ENCODE measurements at regions not wholly inside any gene's neighbourhood (a gene's known extent, or its start where the extent isn't known, plus 50 kb on each side); places are given as distances from the start of the nearest gene placed in this dataset.

GRCh38 chr17:73707358-73707757, 63.1 kb upstream of the SDK2 start:
- no peak overlapping the region for H3K4me3 ChIP-seq (ENCODE audit: low read depth, low read length)
- H3K27ac ChIP-seq (ENCODE audit: low read depth, low read length), result no peak overlapping the region
- H3K9me3 ChIP-seq (ENCODE audit: control insufficient read depth, insufficient read depth, low read depth, low read length), result 0 out of 2 replicates have a peak, but pooled peaks cover 3% of the 10 kb centered on the region
- no peaks in the 10 kb centered on the region for H3K36me3 ChIP-seq (ENCODE audit: control insufficient read depth, insufficient read depth, low read length)
- H3K9ac ChIP-seq (ENCODE audit: low read length), result no peak overlapping the region
- 0 out of 2 replicates have a peak, but pooled peaks cover 3% of the 10 kb centered on the region for H3K4me1 ChIP-seq (ENCODE audit: control insufficient read depth, insufficient read depth, low read length)
- peaks cover 16% of the 10 kb centered on the region for H3K27me3 ChIP-seq (ENCODE audit: control insufficient read depth, insufficient read depth, low read length)

GRCh38 chr17:73710095-73710592, 65.9 kb upstream of the SDK2 start:
- Histone ChIP-seq H3K9ac (ENCODE audit: low read length) (no peak overlapping the region), H3K4me3 (ENCODE audit: low read depth, low read length) (no peak overlapping the region), H3K27ac (ENCODE audit: low read depth, low read length) (no peak overlapping the region), H3K9me3 (ENCODE audit: control insufficient read depth, insufficient read depth, low read depth, low read length) (0 out of 2 replicates have a peak, but pooled peaks cover 3% of the 10 kb centered on the region), H3K27me3 (ENCODE audit: control insufficient read depth, insufficient read depth, low read length) (peaks cover 22% of the 10 kb centered on the region), H3K36me3 (ENCODE audit: control insufficient read depth, insufficient read depth, low read length) (no peaks in the 10 kb centered on the region), H3K4me1 (ENCODE audit: control insufficient read depth, insufficient read depth, low read length) (peaks cover 3% of the 10 kb centered on the region; the same call in 1 of the 2 replicates)

GRCh38 chr17:73711184-73711583, 66.9 kb upstream of the SDK2 start:
- Histone ChIP-seq H3K9ac (ENCODE audit: low read length) (no peak overlapping the region), H3K4me3 (ENCODE audit: low read depth, low read length) (no peak overlapping the region), H3K27me3 (ENCODE audit: control insufficient read depth, insufficient read depth, low read length) (peaks cover 22% of the 10 kb centered on the region), H3K9me3 (ENCODE audit: control insufficient read depth, insufficient read depth, low read depth, low read length) (0 out of 2 replicates have a peak, but pooled peaks cover 3% of the 10 kb centered on the region), H3K36me3 (ENCODE audit: control insufficient read depth, insufficient read depth, low read length) (no peaks in the 10 kb centered on the region), H3K4me1 (ENCODE audit: control insufficient read depth, insufficient read depth, low read length) (peaks cover 6% of the 10 kb centered on the region), H3K27ac (ENCODE audit: low read depth, low read length) (no peak overlapping the region)

- Histone ChIP-seq H3K27ac (ENCODE audit: low read depth, low read length) (no peak overlapping the region), H3K9me3 (ENCODE audit: control insufficient read depth, insufficient read depth, low read depth, low read length) (0 out of 2 replicates have a peak, but pooled peaks cover 3% of the 10 kb centered on the region), H3K27me3 (ENCODE audit: control insufficient read depth, insufficient read depth, low read length) (peaks cover 22% of the 10 kb centered on the region), H3K4me1 (ENCODE audit: control insufficient read depth, insufficient read depth, low read length) (peaks cover 6% of the 10 kb centered on the region), H3K36me3 (ENCODE audit: control insufficient read depth, insufficient read depth, low read length) (no peaks in the 10 kb centered on the region), H3K4me3 (ENCODE audit: low read depth, low read length) (no peak overlapping the region), H3K9ac (ENCODE audit: low read length) (no peak overlapping the region)
These were observed 67.7 kb upstream of the SDK2 start for GRCh38 chr17:73711916-73712315.

GRCh38 chr17:73713136-73713535, 68.9 kb upstream of the SDK2 start:
- Histone ChIP-seq H3K9me3 (ENCODE audit: control insufficient read depth, insufficient read depth, low read depth, low read length) (no peaks in the 10 kb centered on the region), H3K9ac (ENCODE audit: low read length) (no peak overlapping the region), H3K4me3 (ENCODE audit: low read depth, low read length) (no peak overlapping the region), H3K27me3 (ENCODE audit: control insufficient read depth, insufficient read depth, low read length) (peaks cover 21% of the 10 kb centered on the region), H3K36me3 (ENCODE audit: control insufficient read depth, insufficient read depth, low read length) (no peaks in the 10 kb centered on the region), H3K27ac (ENCODE audit: low read depth, low read length) (no peak overlapping the region), H3K4me1 (ENCODE audit: control insufficient read depth, insufficient read depth, low read length) (peaks cover 6% of the 10 kb centered on the region)

GRCh38 chr17:73715769-73716168, 71.5 kb upstream of the SDK2 start:
- Histone ChIP-seq H3K9ac (ENCODE audit: low read length) (no peak overlapping the region), H3K27ac (ENCODE audit: low read depth, low read length) (no peak overlapping the region), H3K4me3 (ENCODE audit: low read depth, low read length) (no peak overlapping the region), H3K27me3 (ENCODE audit: control insufficient read depth, insufficient read depth, low read length) (peaks cover 6% of the 10 kb centered on the region), H3K4me1 (ENCODE audit: control insufficient read depth, insufficient read depth, low read length) (peaks cover 22% of the 10 kb centered on the region), H3K36me3 (ENCODE audit: control insufficient read depth, insufficient read depth, low read length) (no peaks in the 10 kb centered on the region), H3K9me3 (ENCODE audit: control insufficient read depth, insufficient read depth, low read depth, low read length) (no peaks in the 10 kb centered on the region)

GRCh38 chr17:73717690-73718089, 73.4 kb upstream of the SDK2 start:
- H3K9me3 ChIP-seq (ENCODE audit: control insufficient read depth, insufficient read depth, low read depth, low read length), result no peaks in the 10 kb centered on the region
- H3K4me3 ChIP-seq (ENCODE audit: low read depth, low read length), result no peak overlapping the region
- no peaks in the 10 kb centered on the region for H3K36me3 ChIP-seq (ENCODE audit: control insufficient read depth, insufficient read depth, low read length)
- H3K9ac ChIP-seq (ENCODE audit: low read length), result no peak overlapping the region
- H3K4me1 ChIP-seq (ENCODE audit: control insufficient read depth, insufficient read depth, low read length), result peaks cover 24% of the 10 kb centered on the region
- peaks cover 6% of the 10 kb centered on the region for H3K27me3 ChIP-seq (ENCODE audit: control insufficient read depth, insufficient read depth, low read length)
- H3K27ac ChIP-seq (ENCODE audit: low read depth, low read length), result no peak overlapping the region

- no peak overlapping the region for H3K4me3 ChIP-seq (ENCODE audit: low read depth, low read length)
- H3K36me3 ChIP-seq (ENCODE audit: control insufficient read depth, insufficient read depth, low read length), result no peaks in the 10 kb centered on the region
- H3K4me1 ChIP-seq (ENCODE audit: control insufficient read depth, insufficient read depth, low read length), result peaks cover 24% of the 10 kb centered on the region
- peaks cover 5% of the 10 kb centered on the region for H3K27me3 ChIP-seq (ENCODE audit: control insufficient read depth, insufficient read depth, low read length)
- H3K9ac ChIP-seq (ENCODE audit: low read length), result no peak overlapping the region
- no peak overlapping the region for H3K27ac ChIP-seq (ENCODE audit: low read depth, low read length)
- no peaks in the 10 kb centered on the region for H3K9me3 ChIP-seq (ENCODE audit: control insufficient read depth, insufficient read depth, low read depth, low read length)
These were observed 74.1 kb upstream of the SDK2 start for GRCh38 chr17:73718362-73718761.

- Histone ChIP-seq H3K27me3 (ENCODE audit: control insufficient read depth, insufficient read depth, low read length) (no peaks in the 10 kb centered on the region), H3K27ac (ENCODE audit: low read depth, low read length) (no peak overlapping the region), H3K36me3 (ENCODE audit: control insufficient read depth, insufficient read depth, low read length) (no peaks in the 10 kb centered on the region), H3K9me3 (ENCODE audit: control insufficient read depth, insufficient read depth, low read depth, low read length) (no peaks in the 10 kb centered on the region), H3K9ac (ENCODE audit: low read length) (no peak overlapping the region), H3K4me3 (ENCODE audit: low read depth, low read length) (no peak overlapping the region), H3K4me1 (ENCODE audit: control insufficient read depth, insufficient read depth, low read length) (peaks cover 24% of the 10 kb centered on the region)
These were observed 74.7 kb upstream of the SDK2 start for GRCh38 chr17:73718912-73719311.

GRCh38 chr17:73719588-73720071, 75.4 kb upstream of the SDK2 start:
- Histone ChIP-seq H3K4me3 (ENCODE audit: low read depth, low read length) (no peak overlapping the region), H3K9ac (ENCODE audit: low read length) (no peak overlapping the region), H3K27me3 (ENCODE audit: control insufficient read depth, insufficient read depth, low read length) (no peaks in the 10 kb centered on the region), H3K9me3 (ENCODE audit: control insufficient read depth, insufficient read depth, low read depth, low read length) (no peaks in the 10 kb centered on the region), H3K36me3 (ENCODE audit: control insufficient read depth, insufficient read depth, low read length) (no peaks in the 10 kb centered on the region), H3K27ac (ENCODE audit: low read depth, low read length) (no peak overlapping the region), H3K4me1 (ENCODE audit: control insufficient read depth, insufficient read depth, low read length) (peaks cover 24% of the 10 kb centered on the region)

GRCh38 chr17:73720187-73720834, 76.1 kb upstream of the SDK2 start:
- Histone ChIP-seq H3K27ac (ENCODE audit: low read depth, low read length) (no peak overlapping the region), H3K9ac (ENCODE audit: low read length) (no peak overlapping the region), H3K36me3 (ENCODE audit: control insufficient read depth, insufficient read depth, low read length) (no peaks in the 10 kb centered on the region), H3K27me3 (ENCODE audit: control insufficient read depth, insufficient read depth, low read length) (no peaks in the 10 kb centered on the region), H3K4me1 (ENCODE audit: control insufficient read depth, insufficient read depth, low read length) (peaks cover 24% of the 10 kb centered on the region), H3K9me3 (ENCODE audit: control insufficient read depth, insufficient read depth, low read depth, low read length) (no peaks in the 10 kb centered on the region), H3K4me3 (ENCODE audit: low read depth, low read length) (no peak overlapping the region)
